K562 (cell line): ENCODE measurements at regions not wholly inside any gene's neighbourhood (a gene's known extent, or its start where the extent isn't known, plus 50 kb on each side); places are given as distances from the start of the nearest gene placed in this dataset.

ENCODE experiments used
- CHCHD3 ChIP-seq: fragments of 250-450 bp; sonication (Bioruptor Pico); IDR thresholded peaks from 2 replicates; pipeline ENCODE4 v2.1.2; 2022; ENCODE audit warnings: mild to moderate bottlenecking
- CREM ChIP-seq: IDR thresholded peaks from 2 replicates; pipeline ENCODE4 v1.6.1; 2014; ENCODE audit warnings: antibody characterized with exemption, low read depth
- CTBP1 ChIP-seq: fragments of 450-650 bp; IDR thresholded peaks from 2 replicates; pipeline ENCODE4 v1.6.1; 2016; ENCODE audit warnings: borderline replicate concordance
- DIDO1 ChIP-seq: fragments of 450-650 bp; IDR thresholded peaks from 2 replicates; pipeline ENCODE4 v1.6.1; 2016; ENCODE audit warnings: low read depth, missing biosample characterization, missing genetic modification characterization
- ESRRA ChIP-seq: fragments of 450-650 bp; IDR thresholded peaks from 2 replicates; pipeline ENCODE4 v1.6.1; 2014; ENCODE audit warnings: low read depth, mild to moderate bottlenecking, moderate library complexity, borderline replicate concordance
- FOXK1 ChIP-seq: sonication (generic); formaldehyde crosslinking; IDR thresholded peaks from 2 replicates; pipeline ENCODE4 v1.8.0; 2022; ENCODE audit warnings: missing genetic modification reagents, mild to moderate bottlenecking, borderline replicate concordance
- ILF3 ChIP-seq: fragments of 450-650 bp; IDR thresholded peaks from 2 replicates; pipeline ENCODE4 v1.6.1; 2018; ENCODE audit warnings: antibody characterized with exemption, mild to moderate bottlenecking, moderate library complexity, borderline replicate concordance
- ILK ChIP-seq: fragments of 450-650 bp; IDR thresholded peaks from 2 replicates; pipeline ENCODE4 v1.6.1; 2016; ENCODE audit warnings: missing genetic modification characterization, low read depth, mild to moderate bottlenecking, missing compliant biosample characterization, moderate library complexity, borderline replicate concordance
- JUND ChIP-seq, 2 experiments: IDR thresholded peaks; 2 replicates in 1 of 2; 3 replicates in 1 of 2; pipeline ENCODE4 v1.6.1; 2011; ENCODE audit warnings: borderline replicate concordance in 2 of 2, low read depth in 2 of 2, low read length in 2 of 2, improper control_type of control experiment in 1 of 2, missing biosample characterization in 1 of 2, missing genetic modification characterization in 1 of 2, missing genetic modification reagents in 1 of 2
- NR2C2 ChIP-seq, 2 experiments: fragments of 200-800 bp in 1 of 2; sonication (Bioruptor generic) in 1 of 2; sonication (generic) in 1 of 2; formaldehyde crosslinking in 1 of 2; IDR thresholded peaks; 2 replicates each; pipeline versions ENCODE4 v1.6.1 to v1.8.0; 2016 to 2022; ENCODE audit warnings: mild to moderate bottlenecking in 1 of 2, missing compliant biosample characterization in 1 of 2, missing genetic modification characterization in 1 of 2, missing genetic modification reagents in 1 of 2
- NR4A1 ChIP-seq, 2 experiments: fragments of 250-450 bp in 1 of 2; fragments of 450-650 bp in 1 of 2; sonication (Bioruptor Pico) in 1 of 2; IDR thresholded peaks; 2 replicates each; pipeline versions ENCODE4 v1.4.0 to v1.6.1; 2016 to 2020; ENCODE audit warnings: mild to moderate bottlenecking in 2 of 2, missing compliant biosample characterization in 1 of 2, missing genetic modification characterization in 1 of 2, moderate library complexity in 1 of 2
- PYGO2 ChIP-seq: fragments of 450-650 bp; IDR thresholded peaks from 2 replicates; pipeline ENCODE4 v1.6.1; 2016; ENCODE audit warnings: mild to moderate bottlenecking, missing genetic modification characterization, moderate library complexity, missing compliant biosample characterization
- SRF ChIP-seq, 2 experiments: fragments of 250-450, 450-650 bp in 1 of 2; sonication (Bioruptor Pico) in 1 of 2; sonication (generic) in 1 of 2; formaldehyde crosslinking; IDR thresholded peaks; 2 replicates each; pipeline versions ENCODE4 v1.5.0 to v1.5.1; 2020 to 2022; ENCODE audit warnings: mild to moderate bottlenecking in 1 of 2, missing genetic modification reagents in 1 of 2
- TAF7 ChIP-seq: fragments of 450-650 bp; IDR thresholded peaks from 2 replicates; pipeline ENCODE4 v1.6.1; 2016; ENCODE audit warnings: missing genetic modification characterization, missing compliant biosample characterization
- ZNF121 ChIP-seq: sonication (generic); formaldehyde crosslinking; conservative IDR thresholded peaks from 2 replicates; pipeline ENCODE4 v1.8.0; 2022; ENCODE audit warnings: missing genetic modification reagents
- ZNF324 ChIP-seq: fragments of 250-450 bp; sonication (Bioruptor Pico); IDR thresholded peaks from 2 replicates; pipeline ENCODE4 v1.4.0; 2020; ENCODE audit warnings: mild to moderate bottlenecking
- ZNF445 ChIP-seq: fragments of 250-450 bp; sonication (Bioruptor Pico); IDR thresholded peaks from 2 replicates; pipeline ENCODE4 v1.4.0; 2020; ENCODE audit warnings: low read depth, mild to moderate bottlenecking, moderate library complexity
- ZNF589 ChIP-seq: fragments of 200-800 bp; sonication (Bioruptor generic); IDR thresholded peaks from 2 replicates; pipeline ENCODE4 v1.6.1; 2016; ENCODE audit warnings: low read depth, missing genetic modification characterization, missing compliant biosample characterization
- ZNF707 ChIP-seq: fragments of 250-450 bp; sonication (Bioruptor Pico); conservative IDR thresholded peaks from 2 replicates; pipeline ENCODE4 v1.8.0; 2022; ENCODE audit warnings: inconsistent platforms, mild to moderate bottlenecking, moderate library complexity
- ZNF76 ChIP-seq: fragments of 250-450 bp; sonication (Bioruptor Pico); IDR thresholded peaks from 2 replicates; pipeline ENCODE4 v1.4.0; 2020; ENCODE audit warnings: mild to moderate bottlenecking, moderate library complexity, borderline replicate concordance
- TF ChIP-seq, protein P1 (sequence below): fragments of 250-450 bp; sonication (Bioruptor Pico); IDR thresholded peaks from 2 replicates; pipeline ENCODE4 v1.8.0; 2021; ENCODE audit warnings: borderline replicate concordance, mild to moderate bottlenecking, moderate library complexity; ENCODE audit not compliant: poor library complexity, severe bottlenecking
- TF ChIP-seq, protein P2 (sequence below): fragments of 450-650 bp; IDR thresholded peaks from 2 replicates; pipeline ENCODE4 v1.6.1; 2016; ENCODE audit warnings: missing biosample characterization, missing genetic modification characterization

DNA sequence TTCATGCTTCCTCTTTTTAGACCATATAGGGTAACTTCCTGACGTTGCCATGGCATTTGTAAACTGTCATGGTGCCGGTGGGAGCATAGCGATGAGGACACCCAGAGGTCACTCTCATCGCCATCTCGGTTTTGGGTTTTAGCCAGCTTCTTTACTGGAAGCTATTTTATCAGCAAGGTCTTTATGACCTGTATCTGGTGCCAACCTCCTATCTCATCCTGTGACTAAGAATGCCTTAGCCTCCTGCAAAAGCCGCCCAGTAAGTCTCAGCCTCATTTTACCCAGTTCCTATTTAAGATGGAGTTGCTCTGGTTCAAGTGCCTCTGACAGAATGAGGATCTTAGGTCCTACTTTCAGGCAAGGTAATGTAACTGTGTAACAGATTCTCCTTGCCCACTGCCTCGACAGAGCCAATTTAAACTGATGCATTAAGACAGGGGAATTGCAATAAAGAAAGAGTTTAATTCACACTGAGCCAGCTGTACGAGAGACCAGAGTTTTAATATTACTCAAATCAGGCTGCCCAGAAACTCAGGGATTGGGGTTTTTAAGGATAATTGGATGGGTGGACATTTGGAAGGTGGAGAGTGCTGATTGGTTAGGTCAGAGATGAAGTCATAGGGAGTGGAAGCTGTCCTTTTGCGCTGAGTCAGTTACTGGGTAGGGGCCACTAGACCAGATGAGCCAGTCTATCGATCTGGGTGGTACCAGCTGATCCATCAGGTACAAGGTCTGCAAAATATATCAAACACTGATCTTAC lies 59.9 kb upstream of the ATF7IP2 start (continued):
- TF ChIP-seq ZNF324 (CRISPR knock-in tag) (no peak), DIDO1 (tag) (peak; percentile 89), ESRRA (peak; percentile 97), ZNF445 (CRISPR knock-in tag) (0 out of 2 replicates have a peak, but pooled peaks have one; percentile 19), ZNF707 (CRISPR knock-in tag) (peak; percentile 70; the same call in 1 of the 2 replicates), NR4A1 (CRISPR knock-in tag; IDR thresholded peaks at IDR 0.05) (no peak), NR4A1 (tag; IDR thresholded peaks at IDR 0.05) (peak; percentile 96), ZNF76 (CRISPR knock-in tag) (peak; percentile 80; the same call in 1 of the 2 replicates), SRF (CRISPR knock-in tag; IDR thresholded peaks at IDR 0.05) (peak in 1 of 2 experiments; percentile 93; a peak in 3 of 4 replicates), ILK (tag) (peak; percentile 92; the same call in 1 of the 2 replicates), CREM (0 out of 2 replicates have a peak, but pooled peaks have one; percentile 10), NR2C2 (CRISPR knock-in tag; IDR thresholded peaks at IDR 0.05) (no peak), NR2C2 (tag; IDR thresholded peaks at IDR 0.05) (peak; percentile 45; the same call in 1 of the 2 replicates), TAF7 (peak; percentile 89), PYGO2 (tag) (peak; percentile 97), CHCHD3 (CRISPR knock-in tag) (no peak), ZNF121 (CRISPR knock-in tag) (no peak), FOXK1 (CRISPR knock-in tag) (no peak), JUND (IDR thresholded peaks at IDR 0.05; ENCODE audit: borderline replicate concordance, low read depth, low read length) (no peak), JUND (tag; IDR thresholded peaks at IDR 0.05; ENCODE audit: borderline replicate concordance, low read depth, low read length) (0 out of 3 replicates have a peak, but pooled peaks have one; percentile 37), CTBP1 (0 out of 2 replicates have a peak, but pooled peaks have one; percentile 14), ILF3 (no peak), ZNF589 (CRISPR knock-in tag) (peak; percentile 96)
- TF ChIP-seq, protein P1, sequence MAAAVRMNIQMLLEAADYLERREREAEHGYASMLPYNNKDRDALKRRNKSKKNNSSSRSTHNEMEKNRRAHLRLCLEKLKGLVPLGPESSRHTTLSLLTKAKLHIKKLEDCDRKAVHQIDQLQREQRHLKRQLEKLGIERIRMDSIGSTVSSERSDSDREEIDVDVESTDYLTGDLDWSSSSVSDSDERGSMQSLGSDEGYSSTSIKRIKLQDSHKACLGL (CRISPR knock-in tag) = no peak
- TF ChIP-seq, protein P2, sequence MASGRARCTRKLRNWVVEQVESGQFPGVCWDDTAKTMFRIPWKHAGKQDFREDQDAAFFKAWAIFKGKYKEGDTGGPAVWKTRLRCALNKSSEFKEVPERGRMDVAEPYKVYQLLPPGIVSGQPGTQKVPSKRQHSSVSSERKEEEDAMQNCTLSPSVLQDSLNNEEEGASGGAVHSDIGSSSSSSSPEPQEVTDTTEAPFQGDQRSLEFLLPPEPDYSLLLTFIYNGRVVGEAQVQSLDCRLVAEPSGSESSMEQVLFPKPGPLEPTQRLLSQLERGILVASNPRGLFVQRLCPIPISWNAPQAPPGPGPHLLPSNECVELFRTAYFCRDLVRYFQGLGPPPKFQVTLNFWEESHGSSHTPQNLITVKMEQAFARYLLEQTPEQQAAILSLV (tag) = peak; percentile 97
